Esophagus muscularis mucosa (tissue), 4 donors: ENCODE measurements at regions not wholly inside any gene's neighbourhood (a gene's known extent, or its start where the extent isn't known, plus 50 kb on each side); places are given as distances from the start of the nearest gene placed in this dataset.

Experiments used
- DNase-seq: peaks from one replicate; pipeline ENCODE4 v3.0.0-alpha.2; 2017; ENCODE audit errors: extremely low spot score
- H3K27ac ChIP-seq, 4 donors: fragments of 200-600 bp; sonication (generic); replicated peaks in 1 of 4; 1 replicate in 3 of 4; 2 replicates in 1 of 4; pipeline ENCODE4 v1.5.1; 2016 to 2019; ENCODE audit warnings: mild to moderate bottlenecking in 1 of 4
- H3K27me3 ChIP-seq, 4 donors: fragments of 200-600 bp; sonication (generic); one replicate each; pipeline versions ENCODE4 v1.5.1 to v1.6.0; 2016 to 2019
- H3K36me3 ChIP-seq, 4 donors: fragments of 200-600 bp; sonication (generic); one replicate each; pipeline ENCODE4 v1.5.1; 2016 to 2019
- H3K4me1 ChIP-seq, 4 donors: fragments of 200-600 bp; sonication (generic); one replicate each; pipeline ENCODE4 v1.5.1; 2016 to 2019
- H3K4me3 ChIP-seq, 4 donors: fragments of 200-600 bp; sonication (generic); 1 replicate in 2 of 4; 2 replicates in 2 of 4; pipeline ENCODE4 v1.5.1; 2016 to 2019; ENCODE audit warnings: mild to moderate bottlenecking in 4 of 4, moderate library complexity in 1 of 4
- H3K9me3 ChIP-seq, 4 donors: fragments of 200-600 bp; sonication (generic); 1 replicate in 3 of 4; 2 replicates in 1 of 4; pipeline ENCODE4 v1.5.1; 2016 to 2019
- CTCF ChIP-seq, 3 experiments: fragments of 200-600 bp in 2 of 3; fragments of 450-650 bp in 1 of 3; sonication (generic) in 2 of 3; IDR thresholded peaks; one replicate each; pipeline ENCODE4 v1.5.1; 2017 to 2019; ENCODE audit warnings: antibody characterized with exemption in 3 of 3, mild to moderate bottlenecking in 2 of 3, moderate library complexity in 1 of 3
- EP300 ChIP-seq: sonication (generic); formaldehyde crosslinking; IDR thresholded peaks from one replicate; pipeline ENCODE4 v1.6.1; 2017; ENCODE audit warnings: antibody characterized with exemption
- POLR2A ChIP-seq: fragments of 450-650 bp; IDR thresholded peaks from one replicate; pipeline ENCODE4 v1.6.1; 2017; ENCODE audit warnings: antibody characterized with exemption, moderate library complexity, mild to moderate bottlenecking, low read depth
- POLR2AphosphoS5 ChIP-seq, 2 donors: sonication (generic); formaldehyde crosslinking; IDR thresholded peaks; one replicate each; pipeline ENCODE4 v1.6.1; 2017; ENCODE audit warnings: antibody characterized with exemption in 2 of 2
- WGBS: methylation state at CpG from one replicate; pipeline ENCODE4 v1.1.5; 2018; 5-methylcytosine and 5-hydroxymethylcytosine counted together
- intact Hi-C: fragments of 100-400 bp; cut with DNase I; formaldehyde crosslinking; loops from one replicate; pipeline ENCODE4 v1.15.1; 2023

GRCh38 chr22:27022274-27022895 lies 365.0 kb downstream of the MIAT start:
- WGBS, result 82% methylated on average over 8 of the region's 8 CpGs
- Histone ChIP-seq H3K27me3 (no peaks in the 10 kb centered on the region), H3K9me3 (no peaks in the 10 kb centered on the region), H3K4me1 (peaks cover 0 to 9% (median 2%) of the 10 kb centered on the region in 4 donors), H3K27ac (no peak overlapping the region), H3K36me3 (no peaks in the 10 kb centered on the region), H3K4me3 (no peak overlapping the region)
- TF ChIP-seq EP300 (no peak), POLR2A (no peak), CTCF (IDR thresholded peaks at IDR 0.05) (no peak), POLR2AphosphoS5 (IDR thresholded peaks at IDR 0.05) (no peak)
- intact Hi-C loops, result no loop called here
- DNase-seq, result no peak

GRCh38 chr22:27022896-27023361 lies 365.5 kb downstream of the MIAT start:
- WGBS, result 29% methylated on average over 16 of the region's 17 CpGs
- Histone ChIP-seq H3K9me3 (no peaks in the 10 kb centered on the region), H3K27ac (no peak overlapping the region), H3K36me3 (no peaks in the 10 kb centered on the region), H3K27me3 (no peaks in the 10 kb centered on the region), H3K4me1 (peaks cover 0 to 9% (median 2%) of the 10 kb centered on the region in 4 donors), H3K4me3 (no peak overlapping the region)
- no peak for TF ChIP-seq POLR2AphosphoS5 (IDR thresholded peaks at IDR 0.05)
- TF ChIP-seq EP300, result no peak
- TF ChIP-seq CTCF (IDR thresholded peaks at IDR 0.05), result no peak
- no peak for TF ChIP-seq POLR2A
- intact Hi-C loops, result no loop called here
- DNase-seq, result no peak

GRCh38 chr22:27023591-27023990 lies 366.2 kb downstream of the MIAT start:
- intact Hi-C loops, result no loop called here
- DNase-seq, result no peak
- Histone ChIP-seq H3K4me1 (peaks cover 0 to 8% (median 2%) of the 10 kb centered on the region in 4 donors), H3K4me3 (no peak overlapping the region), H3K9me3 (no peaks in the 10 kb centered on the region), H3K27me3 (no peaks in the 10 kb centered on the region), H3K36me3 (no peaks in the 10 kb centered on the region), H3K27ac (no peak overlapping the region)
- WGBS, result 45% methylated on average over 1 of the region's 1 CpG
- TF ChIP-seq POLR2AphosphoS5 (IDR thresholded peaks at IDR 0.05) (no peak), CTCF (IDR thresholded peaks at IDR 0.05) (no peak), EP300 (no peak), POLR2A (no peak)

- no peaks in the 10 kb centered on the region for H3K27me3 ChIP-seq
- peaks cover 0 to 4% (median 0%) of the 10 kb centered on the region in 4 donors for H3K4me1 ChIP-seq
- H3K9me3 ChIP-seq, result no peaks in the 10 kb centered on the region
- no peak overlapping the region for H3K4me3 ChIP-seq
- H3K36me3 ChIP-seq, result no peaks in the 10 kb centered on the region
- no peak overlapping the region for H3K27ac ChIP-seq
- no peak for DNase-seq
- WGBS, result 68% methylated on average over 1 of the region's 1 CpG
- intact Hi-C loops, result no loop called here
- TF ChIP-seq EP300 (no peak), POLR2AphosphoS5 (IDR thresholded peaks at IDR 0.05) (no peak), CTCF (IDR thresholded peaks at IDR 0.05) (no peak), POLR2A (no peak)
Observed at GRCh38 chr22:27024982-27025381, 367.6 kb downstream of the MIAT start.

GRCh38 chr22:27028093-27028492 lies 370.7 kb downstream of the MIAT start:
- no peak for DNase-seq
- no peaks in the 10 kb centered on the region for H3K9me3 ChIP-seq
- WGBS, result 72% methylated on average over 3 of the region's 3 CpGs
- H3K27ac ChIP-seq, result no peak overlapping the region
- peaks cover 0 to 6% (median 0%) of the 10 kb centered on the region in 4 donors for H3K4me1 ChIP-seq
- no peaks in the 10 kb centered on the region for H3K36me3 ChIP-seq
- H3K4me3 ChIP-seq, result no peak overlapping the region
- intact Hi-C loops, result no loop called here
- H3K27me3 ChIP-seq, result peaks cover 0 to 9% (median 0%) of the 10 kb centered on the region in 4 donors
- TF ChIP-seq POLR2AphosphoS5 (IDR thresholded peaks at IDR 0.05), result no peak
- no peak for TF ChIP-seq POLR2A
- TF ChIP-seq EP300, result no peak
- TF ChIP-seq CTCF (IDR thresholded peaks at IDR 0.05), result no peak
